G401.6 (cell line): ENCODE measurements at regions not wholly inside any gene's neighbourhood (a gene's known extent, or its start where the extent isn't known, plus 50 kb on each side); places are given as distances from the start of the nearest gene placed in this dataset.

Experiments used
- FAIRE-seq: peaks from 2 replicates; lab custom pipeline; 2012; peaks lifted over from hg19 to GRCh38; lab: Jason Lieb, UNC

DNA sequence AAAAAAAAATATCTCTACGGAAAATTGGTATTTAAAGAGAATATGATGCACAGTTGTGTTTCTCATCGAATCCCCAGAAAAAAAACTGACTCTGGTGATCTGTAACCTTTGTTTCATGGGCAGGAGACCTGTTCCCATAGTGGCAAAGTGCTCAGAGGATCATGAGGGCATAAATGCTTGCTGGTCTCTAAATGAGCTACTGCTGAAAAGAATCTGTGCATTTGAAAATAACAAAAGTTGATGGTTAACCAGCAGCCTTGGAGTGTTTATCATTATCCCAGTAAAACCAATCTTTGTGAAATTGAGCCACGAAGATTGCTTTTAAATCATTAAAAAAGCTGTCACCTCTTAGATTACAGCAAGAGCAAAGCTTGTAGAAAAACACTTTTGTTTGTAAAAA is 775.4 kb downstream of the MTRR start:
- no peak for FAIRE-seq

DNA sequence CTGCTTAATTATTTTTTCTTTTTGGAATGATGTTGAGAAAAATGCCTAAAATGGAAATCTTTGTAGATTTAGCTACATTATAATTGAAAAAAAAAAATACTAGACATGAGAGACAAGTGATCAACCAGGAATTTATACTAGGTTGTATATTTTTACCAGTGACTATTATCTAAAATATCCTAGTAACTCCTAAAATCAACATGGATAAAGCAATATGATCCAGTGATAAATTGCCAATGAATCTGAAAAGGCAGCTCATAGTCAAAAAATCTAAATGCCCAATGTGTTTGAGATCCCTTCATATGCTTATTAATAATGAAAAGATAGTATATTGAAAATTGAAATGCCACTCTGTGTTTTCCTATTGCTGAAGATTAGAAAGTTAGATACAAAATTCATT is 778.2 kb downstream of the MTRR start:
- no peak for FAIRE-seq

DNA sequence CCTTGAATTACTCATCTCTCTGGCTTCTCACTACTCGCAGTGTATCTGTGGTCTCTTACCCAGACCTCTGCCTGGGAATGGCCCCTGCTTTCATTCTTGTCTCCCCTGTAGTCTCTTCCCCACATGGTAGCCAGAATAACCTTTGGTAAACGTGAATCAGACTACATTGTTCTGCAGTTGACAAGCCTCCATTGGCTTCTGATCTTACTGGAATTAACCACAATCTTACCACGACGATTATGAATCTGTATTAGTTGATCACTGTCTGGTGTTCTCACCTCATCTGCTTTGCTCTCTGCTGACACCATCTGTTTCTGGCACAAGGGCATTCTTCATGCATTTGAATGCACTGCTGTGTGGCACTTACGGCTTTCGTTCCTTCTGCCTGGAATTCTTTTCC is 781.2 kb downstream of the MTRR start:
- FAIRE-seq: no peak

DNA sequence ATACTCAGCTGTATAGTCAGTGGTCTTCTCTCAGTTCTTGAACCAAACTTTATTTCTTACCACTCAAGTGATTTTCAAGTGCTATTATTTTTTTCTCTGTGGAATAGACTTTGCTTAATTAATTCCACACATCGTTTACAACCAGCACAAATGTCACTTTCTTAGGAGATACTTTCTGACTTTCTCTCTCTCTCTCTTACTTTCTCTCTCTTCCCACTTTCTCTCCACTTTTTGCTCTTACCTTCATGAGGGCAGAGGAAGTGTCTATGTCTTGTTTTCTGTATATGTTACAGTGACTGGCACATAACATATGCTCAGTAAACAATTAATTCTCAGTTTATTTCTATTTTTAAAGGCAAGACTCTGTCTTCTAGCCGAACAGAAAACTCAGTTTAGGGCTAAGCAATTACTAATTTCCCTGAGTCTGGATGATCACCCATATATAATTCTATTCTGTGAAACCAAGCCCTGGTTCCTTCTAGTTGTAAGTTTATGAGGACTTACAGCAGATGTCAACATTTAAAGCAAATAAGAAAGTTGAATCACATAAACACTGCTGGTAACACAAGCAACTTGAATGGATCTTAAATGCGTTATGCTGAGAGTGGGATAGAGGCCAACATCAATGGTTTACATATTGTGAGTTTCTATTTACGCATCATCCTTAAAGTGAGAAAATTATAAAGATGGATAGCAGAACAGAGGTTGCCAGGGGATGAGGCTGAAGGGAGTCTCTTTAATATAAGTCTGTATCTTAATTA is 791.4 kb downstream of the MTRR start:
- FAIRE-seq: no peak

DNA sequence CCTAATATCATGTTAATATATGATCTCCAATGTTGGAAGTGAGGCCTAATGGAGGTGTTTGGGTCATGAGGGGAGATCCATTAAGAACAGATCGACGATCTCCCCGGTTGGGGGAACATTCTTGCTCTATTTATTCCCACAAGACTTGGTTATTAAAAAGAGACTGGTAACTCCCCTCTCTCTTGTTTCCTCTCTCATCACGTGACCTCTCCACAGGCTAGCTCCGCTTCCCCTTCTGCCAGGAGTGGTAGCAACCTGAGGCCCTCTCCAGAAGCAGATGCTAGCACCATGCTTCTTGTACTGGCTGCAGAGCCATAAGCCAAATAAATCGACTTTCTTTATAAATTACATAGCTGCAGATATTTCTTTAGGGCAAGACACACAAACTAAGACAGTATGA is 794.4 kb downstream of the MTRR start:
- no peak for FAIRE-seq

DNA sequence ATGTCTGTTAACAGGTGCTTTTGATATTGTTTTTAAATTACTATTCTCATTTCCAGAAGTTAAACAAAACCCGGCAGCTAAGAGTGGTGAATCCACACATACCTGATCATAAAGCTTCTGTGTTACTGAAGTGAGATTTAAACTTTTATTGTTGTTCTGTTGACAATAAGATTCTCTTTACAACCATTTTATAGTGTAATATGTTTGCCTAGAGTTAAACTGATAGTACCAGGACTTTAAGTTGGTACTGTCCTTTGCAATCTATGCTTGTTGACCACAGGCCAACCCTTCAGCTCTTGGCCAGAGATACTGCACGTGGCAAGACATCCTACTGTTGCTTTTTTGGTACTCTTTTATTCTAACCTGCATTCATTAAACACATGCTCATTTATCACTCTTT is 806.2 kb downstream of the MTRR start:
- FAIRE-seq: no peak

DNA sequence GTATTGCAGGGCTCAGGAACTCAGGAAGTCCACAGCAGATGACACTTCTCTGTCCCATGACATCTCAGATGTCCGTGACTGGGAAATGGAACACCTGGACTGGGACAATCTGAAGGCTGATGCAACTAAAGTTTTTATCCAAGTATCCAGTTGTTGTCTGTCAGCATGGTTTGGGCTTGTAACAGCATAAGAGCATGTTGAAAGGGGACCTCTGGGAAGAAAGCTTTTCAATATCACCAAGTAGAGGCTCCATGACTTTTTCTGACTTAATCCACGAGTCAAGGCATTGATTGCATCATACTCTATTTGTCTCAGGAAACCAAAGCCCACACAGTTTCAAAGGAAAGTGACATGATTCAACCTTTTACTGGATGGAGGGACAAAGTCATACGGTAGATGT is 807.7 kb downstream of the MTRR start:
- FAIRE-seq: no peak

DNA sequence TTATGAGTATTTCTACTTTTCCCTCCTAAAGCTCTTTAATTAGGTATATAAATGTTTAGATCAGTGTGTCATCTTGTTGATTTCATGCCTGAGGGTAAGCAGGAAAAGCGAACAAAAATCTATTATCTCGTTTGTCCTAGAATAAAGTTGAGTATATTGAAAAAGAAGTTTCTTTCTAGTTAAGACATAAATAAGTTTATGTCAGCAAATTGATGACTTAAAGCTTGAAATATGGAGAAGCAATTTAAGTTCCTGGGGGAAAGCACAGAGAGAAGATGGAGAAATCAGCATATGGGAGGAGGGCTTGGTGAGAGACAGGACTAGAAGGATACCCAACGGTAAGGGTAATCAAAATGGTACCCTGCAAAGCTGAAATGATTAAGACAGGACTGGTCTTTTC is 813.4 kb downstream of the MTRR start:
- FAIRE-seq: no peak

DNA sequence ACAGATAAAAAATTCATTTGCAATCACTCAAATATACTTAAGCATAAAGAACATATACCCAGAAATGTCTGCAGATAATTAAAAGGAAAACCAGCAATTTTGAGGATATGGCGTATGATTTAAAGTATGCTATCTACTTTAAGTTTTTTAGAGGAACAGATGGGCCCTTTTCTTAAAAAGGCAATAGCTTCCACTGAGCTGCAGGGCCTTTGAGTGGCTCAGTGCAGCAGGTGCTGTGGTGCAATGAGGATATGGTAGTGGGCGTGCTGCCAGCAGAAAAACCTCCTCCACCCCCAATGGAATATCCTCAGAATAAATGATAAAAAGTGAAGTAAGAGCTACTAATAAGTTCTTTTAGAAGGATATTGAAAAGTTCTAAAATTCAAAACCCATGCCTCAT is 814.5 kb downstream of the MTRR start:
- FAIRE-seq: no peak

- FAIRE-seq: no peak
These were observed 816.8 kb downstream of the MTRR start for GRCh38 chr5:8685704-8686103.

- FAIRE-seq: no peak
These were observed 817.8 kb downstream of the MTRR start for GRCh38 chr5:8686707-8687106.

GRCh38 chr5:8689773-8690172 is 820.8 kb downstream of the MTRR start:
- no peak for FAIRE-seq

DNA sequence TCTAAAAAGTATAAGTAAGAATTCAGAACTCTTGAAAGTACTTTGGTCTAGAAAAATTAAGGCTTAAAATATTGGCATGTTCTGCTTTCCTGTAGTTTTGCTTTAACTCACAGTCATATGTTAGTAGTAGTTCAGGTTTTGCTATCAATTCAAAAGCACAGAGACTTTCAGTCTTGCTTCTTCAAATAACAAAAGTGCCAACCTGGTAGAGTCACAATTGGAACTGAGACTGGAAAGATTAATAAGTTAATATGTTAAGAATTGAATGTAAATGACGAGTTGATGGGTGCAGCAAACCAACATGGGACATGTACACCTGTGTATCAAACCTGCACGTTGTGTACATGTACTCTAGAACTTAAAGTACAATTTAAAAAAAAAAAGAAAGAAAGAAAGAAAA is 822.3 kb downstream of the MTRR start:
- FAIRE-seq: no peak

DNA sequence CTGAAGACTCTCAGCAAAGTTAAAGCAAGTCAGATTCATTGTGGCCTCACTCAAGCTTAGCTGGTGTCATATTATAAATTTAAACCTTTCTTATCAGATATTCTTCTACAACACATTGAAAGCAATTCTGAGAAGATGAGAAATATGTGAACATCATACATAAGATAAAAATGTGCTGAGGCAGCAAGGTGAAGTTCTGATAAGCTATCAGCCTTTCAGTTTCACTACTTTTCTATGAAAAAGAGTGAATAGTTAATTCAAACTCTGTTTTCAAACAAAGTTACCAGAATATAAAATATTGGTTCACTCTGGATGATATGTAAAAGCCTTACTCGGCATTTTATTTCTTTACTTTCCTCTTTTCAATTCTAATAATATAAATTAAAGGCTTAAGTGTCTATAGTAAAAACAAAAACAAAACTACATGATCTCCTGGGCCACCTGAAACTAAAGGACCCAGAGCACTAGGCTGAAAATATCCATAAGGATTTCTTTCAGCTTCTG is 824.4 kb downstream of the MTRR start:
- FAIRE-seq: no peak

GRCh38 chr5:8694545-8694944 is 825.6 kb downstream of the MTRR start:
- no peak for FAIRE-seq

DNA sequence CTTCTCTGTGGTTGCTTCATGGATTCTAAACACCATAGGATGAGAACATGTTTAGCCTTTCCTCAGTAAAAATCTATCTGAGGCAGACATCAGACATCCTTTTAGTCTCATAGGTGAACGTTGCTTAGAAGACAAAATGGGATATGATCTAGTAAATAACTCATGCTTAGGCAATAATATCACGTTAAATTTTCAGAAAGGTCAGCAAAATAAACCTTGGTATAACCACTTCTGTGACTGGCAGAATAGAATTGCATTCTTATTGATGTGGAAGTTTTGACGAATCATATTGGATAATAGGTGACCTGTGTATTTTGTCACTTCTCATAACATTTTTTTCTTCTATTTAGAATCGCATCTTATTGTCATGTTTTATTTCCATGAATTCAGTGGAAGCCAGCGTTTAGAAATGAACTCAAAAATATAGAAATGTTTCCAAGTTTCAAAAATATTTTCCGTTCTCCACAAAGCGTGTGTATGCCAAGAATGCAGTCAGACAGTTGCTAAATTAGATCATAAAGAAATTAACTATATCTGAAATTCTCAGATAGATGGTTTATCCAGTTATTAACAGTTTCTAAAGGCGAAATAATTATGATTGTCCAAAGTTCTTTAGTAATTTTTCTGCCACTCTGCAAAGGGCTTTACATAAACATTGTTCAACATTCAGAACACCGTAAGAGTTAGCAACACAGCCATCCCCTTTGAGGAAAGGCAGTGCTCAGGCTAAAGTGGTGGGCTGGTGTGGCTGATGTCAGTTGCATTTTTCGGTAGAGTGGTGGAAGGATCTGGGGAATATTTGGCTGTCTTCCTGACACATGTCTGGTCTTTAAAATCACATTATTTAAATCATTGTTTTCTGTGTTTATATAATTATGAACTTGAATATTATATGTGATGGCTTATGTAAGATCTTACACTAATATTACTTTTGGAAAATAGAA is 827.2 kb downstream of the MTRR start:
- FAIRE-seq: no peak

DNA sequence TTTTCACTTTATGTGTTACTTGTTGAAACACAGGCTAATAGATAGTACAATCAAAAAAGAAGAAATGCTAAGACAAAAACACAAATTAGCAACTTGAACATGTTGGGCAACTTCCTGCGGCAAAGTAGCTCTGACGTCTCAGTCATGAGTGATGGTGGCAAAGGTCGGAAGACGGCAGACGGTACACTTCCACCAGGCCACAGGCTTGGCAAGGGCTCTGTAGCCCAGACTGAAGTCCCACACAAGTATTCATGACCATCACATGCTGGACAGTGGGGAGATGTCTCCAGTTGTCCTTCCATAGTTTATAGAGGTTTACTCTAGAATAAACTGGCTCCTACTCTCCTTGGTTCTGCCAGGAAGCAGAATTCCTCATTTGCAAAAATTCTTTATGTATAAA is 831.3 kb downstream of the MTRR start:
- no peak for FAIRE-seq

DNA sequence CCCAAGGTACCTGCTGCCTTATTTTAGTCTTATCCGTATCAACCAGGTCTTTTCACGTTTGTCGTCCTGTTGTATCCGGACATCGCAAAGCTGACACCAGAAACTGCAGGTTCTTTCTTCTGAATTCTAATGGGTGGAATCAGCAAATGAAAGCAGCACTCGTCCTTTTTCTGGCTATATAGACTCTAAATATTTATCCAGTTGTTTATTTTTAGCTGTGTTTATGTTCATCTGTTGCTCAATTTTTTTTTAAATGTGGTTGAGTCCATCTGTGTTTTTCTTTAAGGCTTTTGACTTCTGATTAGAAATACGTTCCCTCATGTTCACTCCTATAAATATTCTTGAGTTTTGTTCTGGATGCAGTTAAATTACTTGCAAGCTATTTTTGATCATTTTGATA is 831.7 kb downstream of the MTRR start:
- no peak for FAIRE-seq

GRCh38 chr5:8701251-8701650 is 832.3 kb downstream of the MTRR start:
- FAIRE-seq: no peak

DNA sequence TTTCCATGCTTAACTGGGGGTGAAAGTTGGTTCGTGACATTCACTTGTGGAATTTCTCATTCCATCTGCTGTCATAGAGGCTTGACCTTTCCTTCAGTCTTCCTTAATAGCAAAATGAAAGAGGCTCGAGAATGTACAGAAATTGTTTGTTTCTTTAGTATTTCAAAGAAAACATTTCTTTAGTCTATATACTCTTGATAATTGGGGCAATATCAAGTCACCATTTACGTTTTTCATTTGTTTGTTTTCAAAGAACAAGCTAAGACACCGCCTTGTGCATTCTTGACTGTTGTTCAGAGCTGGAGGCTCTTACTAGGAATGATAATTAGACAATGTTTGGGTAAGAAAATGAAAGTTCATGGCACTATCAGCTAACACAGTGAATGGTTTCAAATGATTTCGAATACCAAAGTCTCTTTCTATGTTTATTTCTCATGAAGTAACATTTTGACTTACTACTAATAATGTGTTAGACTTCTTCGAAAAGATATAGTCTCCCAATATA is 835.4 kb downstream of the SEMA5A start:
- no peak for FAIRE-seq

DNA sequence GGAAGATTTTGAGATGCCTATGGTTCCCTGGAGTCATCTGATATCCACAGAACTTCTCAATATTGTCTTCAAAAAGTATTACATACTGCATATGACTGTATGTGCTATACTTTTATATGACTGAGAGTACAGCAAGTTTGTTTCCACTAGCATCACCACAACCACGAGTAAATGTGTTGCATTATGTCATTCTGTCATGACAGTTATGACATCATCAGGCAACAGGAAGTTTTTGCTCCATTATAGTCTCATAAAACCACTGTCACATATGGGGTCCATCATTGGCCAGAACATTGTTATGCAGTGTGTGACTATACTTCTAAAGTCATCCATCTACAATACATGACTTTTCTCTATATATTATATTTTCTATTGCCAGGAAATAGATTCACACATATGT is 831.7 kb downstream of the SEMA5A start:
- no peak for FAIRE-seq

GRCh38 chr5:8714861-8715260 is 831.0 kb downstream of the SEMA5A start:
- no peak for FAIRE-seq

DNA sequence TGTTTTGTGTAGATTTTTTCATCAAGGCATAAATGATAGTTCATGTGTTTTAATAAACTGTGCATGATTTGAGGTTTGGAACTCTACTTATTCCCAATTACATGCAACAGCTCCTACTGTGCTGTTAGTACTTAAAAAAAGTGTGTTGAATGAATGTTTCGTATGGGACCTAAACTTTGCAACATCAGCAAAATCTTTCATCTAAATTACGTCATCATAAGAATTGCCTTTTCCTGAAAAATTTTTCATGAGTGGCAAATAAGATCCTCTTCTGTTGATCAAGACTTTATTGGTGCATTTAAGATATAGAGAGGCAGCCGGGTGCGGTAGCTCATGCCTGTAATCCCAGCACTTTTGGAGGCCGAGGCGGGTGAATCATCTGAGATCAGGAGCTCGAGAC is 826.1 kb downstream of the SEMA5A start:
- FAIRE-seq: no peak
